ENCODE measurements at regions not wholly inside any gene's neighbourhood (a gene's known extent, or its start where the extent isn't known, plus 50 kb on each side); places are given as distances from the start of the nearest gene placed in this dataset.

DNA sequence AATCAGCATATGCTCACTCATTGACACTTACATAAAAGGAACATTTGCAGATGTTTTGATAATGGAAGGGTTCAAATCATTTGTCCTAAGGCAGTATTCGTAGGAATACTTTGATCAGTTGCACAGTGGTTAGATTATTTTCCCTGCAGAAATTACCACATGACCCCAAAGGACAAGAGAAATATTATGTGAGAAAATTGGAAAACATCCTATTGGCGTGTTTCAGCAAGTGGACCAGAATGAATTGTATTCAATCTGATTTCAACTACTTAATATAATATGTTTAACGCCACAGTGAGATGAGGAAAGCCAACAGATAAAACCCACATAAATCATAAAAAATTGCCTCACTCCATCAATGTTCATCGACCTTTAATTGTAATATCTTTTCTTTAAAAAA, 195.0 kb upstream of the MDFIC2 start:
- TF ChIP-seq, protein P1, sequence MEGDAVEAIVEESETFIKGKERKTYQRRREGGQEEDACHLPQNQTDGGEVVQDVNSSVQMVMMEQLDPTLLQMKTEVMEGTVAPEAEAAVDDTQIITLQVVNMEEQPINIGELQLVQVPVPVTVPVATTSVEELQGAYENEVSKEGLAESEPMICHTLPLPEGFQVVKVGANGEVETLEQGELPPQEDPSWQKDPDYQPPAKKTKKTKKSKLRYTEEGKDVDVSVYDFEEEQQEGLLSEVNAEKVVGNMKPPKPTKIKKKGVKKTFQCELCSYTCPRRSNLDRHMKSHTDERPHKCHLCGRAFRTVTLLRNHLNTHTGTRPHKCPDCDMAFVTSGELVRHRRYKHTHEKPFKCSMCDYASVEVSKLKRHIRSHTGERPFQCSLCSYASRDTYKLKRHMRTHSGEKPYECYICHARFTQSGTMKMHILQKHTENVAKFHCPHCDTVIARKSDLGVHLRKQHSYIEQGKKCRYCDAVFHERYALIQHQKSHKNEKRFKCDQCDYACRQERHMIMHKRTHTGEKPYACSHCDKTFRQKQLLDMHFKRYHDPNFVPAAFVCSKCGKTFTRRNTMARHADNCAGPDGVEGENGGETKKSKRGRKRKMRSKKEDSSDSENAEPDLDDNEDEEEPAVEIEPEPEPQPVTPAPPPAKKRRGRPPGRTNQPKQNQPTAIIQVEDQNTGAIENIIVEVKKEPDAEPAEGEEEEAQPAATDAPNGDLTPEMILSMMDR (IDR thresholded peaks at IDR 0.05; ENCODE audit: low read length): no peak
- TF ChIP-seq EZH2 (IDR thresholded peaks at IDR 0.05; ENCODE audit: borderline replicate concordance, low read length): no peak

Data from OCI-LY1 (cell line).